HG03135 (cell line): ENCODE measurements at regions not wholly inside any gene's neighbourhood (a gene's known extent, or its start where the extent isn't known, plus 50 kb on each side); places are given as distances from the start of the nearest gene placed in this dataset.
"Not testable (repeated sequence)": the region's sequence is repeated elsewhere in the genome, so short reads cannot be mapped to it uniquely, and the experiment has no call there.

Source experiments
- ATAC-seq: cut with Tn5 transposase; IDR thresholded peaks from one replicate; pipeline ENCODE4 v1.9.1; 2021; ENCODE audit warnings: mild to moderate bottlenecking, moderate library complexity; ENCODE audit not compliant: unreplicated experiment

- no peak for ATAC-seq
Observed at GRCh38 chr11:110850846-110851245, 138.6 kb upstream of the ARHGAP20 start.

- ATAC-seq = not testable (repeated sequence)
Observed at GRCh38 chr11:110843053-110843452, 130.8 kb upstream of the ARHGAP20 start.

GRCh38 chr11:110838808-110839207, 126.6 kb upstream of the ARHGAP20 start:
- no peak for ATAC-seq

- ATAC-seq = no peak
Observed at GRCh38 chr11:110837603-110838002, 125.4 kb upstream of the ARHGAP20 start.

- ATAC-seq = no peak
Observed at GRCh38 chr11:110835106-110835505, 122.9 kb upstream of the ARHGAP20 start.

GRCh38 chr11:110833033-110833484, 120.8 kb upstream of the ARHGAP20 start:
- no peak for ATAC-seq

GRCh38 chr11:110832539-110832938, 120.3 kb upstream of the ARHGAP20 start:
- no peak for ATAC-seq

GRCh38 chr11:110832080-110832479, 119.8 kb upstream of the ARHGAP20 start:
- ATAC-seq = no peak

GRCh38 chr11:110830747-110831146, 118.5 kb upstream of the ARHGAP20 start:
- ATAC-seq = no peak

GRCh38 chr11:110830344-110830743, 118.1 kb upstream of the ARHGAP20 start:
- no peak for ATAC-seq

- no peak for ATAC-seq
Observed at GRCh38 chr11:110829873-110830272, 117.6 kb upstream of the ARHGAP20 start.

- no peak for ATAC-seq
Observed at GRCh38 chr11:110828086-110828485, 115.8 kb upstream of the ARHGAP20 start.

GRCh38 chr11:110827276-110827675, 115.0 kb upstream of the ARHGAP20 start:
- ATAC-seq = no peak

- no peak for ATAC-seq
Observed at GRCh38 chr11:110824912-110825620, 112.8 kb upstream of the ARHGAP20 start.

GRCh38 chr11:110818032-110818687, 105.9 kb upstream of the ARHGAP20 start:
- ATAC-seq = no peak

- ATAC-seq = no peak
Observed at GRCh38 chr11:110812086-110812733, 100.0 kb upstream of the ARHGAP20 start.

GRCh38 chr11:110809417-110810199, 97.4 kb upstream of the ARHGAP20 start:
- ATAC-seq = no peak

GRCh38 chr11:110808248-110808647, 96.0 kb upstream of the ARHGAP20 start:
- ATAC-seq = no peak

- ATAC-seq = no peak
Observed at GRCh38 chr11:110807801-110808200, 95.6 kb upstream of the ARHGAP20 start.

- ATAC-seq = no peak
Observed at GRCh38 chr11:110805756-110806155, 93.5 kb upstream of the ARHGAP20 start.

- ATAC-seq = no peak
Observed at GRCh38 chr11:110802162-110802561, 89.9 kb upstream of the ARHGAP20 start.
